Jurkat, Clone E6-1 (cell line): ENCODE measurements at regions not wholly inside any gene's neighbourhood (a gene's known extent, or its start where the extent isn't known, plus 50 kb on each side); places are given as distances from the start of the nearest gene placed in this dataset.

Source experiments
- DNase-seq: peaks from one replicate; pipeline ENCODE4 v3.0.0-alpha.2; 2011; ENCODE audit warnings: low read depth, low spot score
- H3K4me3 ChIP-seq: 2 replicates; pipeline ENCODE4 v1.5.1; 2011; ENCODE audit warnings: mild to moderate bottlenecking, low read length, control low read depth, moderate library complexity

DNA sequence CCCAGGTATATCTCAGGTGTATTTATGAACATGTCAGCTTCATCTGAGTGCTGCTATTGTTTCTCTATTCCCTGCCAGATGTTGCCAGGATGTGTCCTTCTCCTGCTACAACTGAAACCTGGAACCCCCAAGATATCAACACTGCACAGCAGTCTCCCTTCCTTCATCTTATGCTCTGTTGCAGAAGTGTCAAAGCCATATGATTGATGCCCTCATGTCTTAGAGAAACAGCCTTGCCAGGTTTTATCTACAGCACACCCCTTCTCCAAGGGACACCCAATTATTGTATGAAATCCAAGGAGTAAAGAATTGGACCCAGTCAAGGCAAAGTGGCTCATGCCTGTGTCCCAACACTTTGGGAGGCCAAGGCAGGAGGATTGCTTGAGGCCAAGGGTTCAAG, 60.5 kb upstream of the GHITM start:
- no peak overlapping the region for H3K4me3 ChIP-seq
- DNase-seq = no peak

DNA sequence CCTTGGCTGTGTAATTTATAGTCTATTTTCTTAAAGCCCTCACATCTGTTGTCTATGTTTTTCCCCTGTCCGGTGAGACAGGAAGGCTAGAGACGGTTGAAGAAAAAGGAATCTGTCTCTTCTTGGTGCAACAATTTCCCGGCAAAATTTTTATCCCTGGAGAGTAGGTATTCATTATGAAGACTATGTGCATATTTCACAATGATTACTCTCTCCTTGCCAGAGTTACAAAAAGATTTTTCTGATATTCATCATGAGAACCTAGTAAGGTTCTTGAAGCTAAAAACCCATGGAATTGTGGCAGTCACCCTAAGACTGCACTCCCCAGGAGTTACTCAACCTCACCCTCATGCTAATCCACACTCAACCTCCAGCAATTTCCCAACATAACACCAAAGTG, 55.0 kb upstream of the GHITM start:
- no peak overlapping the region for H3K4me3 ChIP-seq
- no peak for DNase-seq

DNA sequence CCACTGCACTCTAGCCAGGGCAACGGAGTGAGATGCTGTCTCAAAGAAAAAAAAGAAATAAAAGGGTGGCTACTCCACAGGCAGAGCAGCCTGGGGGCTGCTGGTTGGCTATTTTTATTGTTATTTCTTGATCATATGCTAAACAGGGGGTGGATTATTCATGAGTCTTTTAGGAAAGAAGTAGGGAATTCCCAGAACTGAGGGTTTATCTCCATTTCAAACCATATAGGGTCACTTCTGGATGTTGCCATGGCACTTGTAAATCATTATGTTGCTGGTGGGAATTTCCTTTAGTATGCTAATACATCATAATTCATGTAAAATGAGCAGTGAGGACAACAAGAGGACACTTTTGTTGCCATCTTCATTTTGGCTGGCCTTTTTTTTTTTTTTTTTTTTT, 52.1 kb upstream of the GHITM start:
- no peak for DNase-seq
- H3K4me3 ChIP-seq = no peak overlapping the region

DNA sequence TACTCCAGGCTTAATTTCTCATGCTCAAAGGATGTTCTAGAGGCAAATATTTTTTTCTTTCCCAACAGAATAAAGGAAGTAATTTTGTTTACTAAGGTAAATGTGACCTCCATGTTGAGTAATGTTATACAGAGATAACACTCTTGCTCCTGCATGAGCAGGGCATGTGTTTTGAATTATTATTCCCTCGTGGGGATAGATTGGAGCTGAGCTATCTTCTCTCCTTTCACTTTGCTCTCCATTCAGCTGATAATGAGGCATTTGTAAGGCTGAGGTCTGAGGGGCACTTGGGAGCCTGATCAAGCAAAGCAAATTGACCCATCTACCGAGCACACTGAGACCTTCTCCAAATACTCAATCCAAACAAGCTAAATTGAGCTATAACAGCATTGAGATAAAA, 50.7 kb upstream of the GHITM start:
- H3K4me3 ChIP-seq = no peak overlapping the region
- no peak for DNase-seq

DNA sequence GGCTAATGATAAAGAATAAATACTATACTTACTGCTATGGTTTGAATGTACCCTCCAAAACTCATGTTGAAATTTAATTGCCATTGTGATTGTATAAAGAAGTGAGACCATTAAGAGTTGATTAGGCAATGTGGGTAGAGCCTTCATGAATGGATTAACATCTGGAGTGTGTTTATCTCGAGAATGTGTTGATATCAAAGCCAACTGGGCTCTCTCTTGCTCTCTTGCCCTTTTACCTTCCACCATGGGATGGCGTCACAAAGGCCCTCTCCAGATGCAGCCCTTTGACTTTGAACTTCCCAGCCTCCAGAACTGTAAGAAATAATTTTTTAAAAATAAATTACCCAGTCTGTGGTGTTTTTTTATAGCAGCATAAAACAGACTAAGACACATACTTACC, 50.1 kb upstream of the GHITM start:
- no peak for DNase-seq
- H3K4me3 ChIP-seq = no peak overlapping the region
